ENCODE measurements at regions not wholly inside any gene's neighbourhood (a gene's known extent, or its start where the extent isn't known, plus 50 kb on each side); places are given as distances from the start of the nearest gene placed in this dataset.
"Not testable (repeated sequence)": the region's sequence is repeated elsewhere in the genome, so short reads cannot be mapped to it uniquely, and the experiment has no call there.

DNA sequence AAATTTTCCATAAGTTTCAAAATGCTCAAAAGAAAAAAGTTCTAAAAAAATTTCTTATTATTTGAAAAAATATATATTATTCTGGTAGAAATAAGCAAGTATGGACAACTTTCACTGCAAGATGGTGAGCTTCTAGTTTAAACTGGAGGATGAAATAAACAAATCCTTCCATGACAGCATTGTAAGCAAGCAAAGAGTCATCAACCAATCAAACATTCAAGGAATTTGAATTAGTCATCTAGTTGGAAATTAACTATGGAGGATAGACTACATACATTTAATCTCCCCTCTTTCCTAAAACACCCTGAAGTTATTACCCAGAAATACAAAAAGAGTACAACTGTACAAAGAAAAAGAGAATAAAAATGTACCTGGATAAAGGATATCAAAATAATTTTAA is 51.0 kb upstream of the IRX5 start:
- no peak for DNase-seq (ENCODE audit: low read depth)

DNA sequence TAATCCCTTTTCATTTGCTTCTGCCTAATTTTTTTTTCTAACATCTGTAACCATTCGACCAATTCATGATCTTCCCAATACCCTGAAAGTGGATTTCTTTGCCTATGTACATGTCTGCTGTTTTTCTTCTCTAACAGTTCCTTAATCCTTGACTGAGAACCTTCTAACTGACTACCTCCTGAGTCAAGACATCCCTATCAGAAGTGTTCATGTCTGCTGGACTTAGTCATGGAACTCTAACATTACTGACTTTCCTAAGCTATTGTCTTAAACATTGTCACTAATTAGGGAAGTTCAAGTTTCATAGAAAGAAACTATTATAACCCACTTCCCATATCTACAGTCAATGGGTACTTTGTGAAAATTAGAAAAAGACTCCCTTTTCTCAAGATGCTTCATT is 52.4 kb upstream of the IRX5 start:
- no peak for DNase-seq (ENCODE audit: low read depth)

DNA sequence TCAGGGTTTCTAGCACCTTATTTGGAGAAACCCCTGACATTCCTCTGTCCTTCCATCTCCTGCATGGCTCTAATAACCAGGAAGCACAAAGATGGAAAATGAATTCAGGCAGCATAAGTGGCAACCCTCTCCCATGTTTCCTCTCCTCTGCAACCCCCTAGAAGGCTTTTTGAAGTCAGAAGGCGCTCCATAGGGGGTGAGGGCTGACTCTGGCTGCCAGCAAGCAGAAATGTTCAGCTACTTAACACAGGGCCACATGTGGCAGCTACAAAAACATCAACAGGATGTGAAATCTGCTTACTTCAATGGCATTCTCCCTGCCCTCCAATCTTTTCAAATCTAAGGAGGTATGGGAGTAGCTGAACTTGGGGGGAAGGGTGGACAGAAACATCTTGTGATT is 55.2 kb upstream of the IRX5 start:
- no peak for DNase-seq (ENCODE audit: low read depth)

DNA sequence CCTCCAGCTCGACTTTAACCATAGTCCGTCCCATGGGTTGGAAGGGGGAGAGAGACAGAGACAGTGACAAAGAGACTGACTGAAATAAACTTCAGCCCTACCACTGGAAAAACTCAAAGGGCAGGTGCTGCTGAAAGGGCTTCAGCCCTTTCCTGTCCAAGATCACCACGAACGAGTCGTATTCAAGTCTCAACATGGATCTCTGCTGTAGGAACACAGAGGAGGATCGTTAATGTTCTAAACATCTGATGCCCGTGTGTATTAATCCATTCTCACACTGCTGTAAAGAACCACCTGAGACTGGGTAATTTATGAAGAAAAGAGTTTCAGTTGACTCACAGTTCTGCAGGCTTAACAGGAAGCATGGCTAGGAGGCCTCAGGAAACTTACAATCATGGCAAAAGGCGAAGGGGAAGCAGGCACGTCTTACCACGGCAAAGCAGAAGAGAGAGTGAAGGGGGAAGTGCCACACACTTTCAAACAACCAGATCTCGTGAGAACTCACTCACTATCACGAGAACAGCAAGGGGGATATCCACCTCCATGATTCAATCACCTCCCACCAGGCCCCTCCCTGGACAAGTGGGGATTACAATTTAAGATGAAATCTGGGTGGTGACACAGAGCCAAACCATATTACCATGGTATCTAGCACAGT is 56.8 kb upstream of the IRX5 start:
- DNase-seq (ENCODE audit: low read depth): not testable (repeated sequence)

DNA sequence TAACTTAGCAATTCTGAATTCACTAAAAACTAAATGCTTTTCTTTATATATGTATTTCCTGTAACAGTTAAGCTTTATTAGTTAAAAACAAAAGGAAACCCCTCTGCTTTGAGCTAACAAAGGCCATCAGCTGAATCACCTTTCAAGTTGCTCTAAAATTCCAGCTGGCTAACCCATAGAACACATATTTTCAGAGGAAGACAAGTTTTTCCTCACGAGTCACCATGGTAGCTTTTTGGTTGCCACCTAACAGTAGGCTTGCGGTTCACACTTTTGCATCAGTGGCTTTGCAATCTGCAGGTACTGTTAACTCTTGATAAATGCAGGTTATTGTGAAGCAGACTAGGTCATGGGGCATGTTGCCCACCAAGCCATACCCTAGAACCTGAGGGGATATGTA is 57.6 kb upstream of the IRX5 start:
- DNase-seq (ENCODE audit: low read depth): no peak

DNA sequence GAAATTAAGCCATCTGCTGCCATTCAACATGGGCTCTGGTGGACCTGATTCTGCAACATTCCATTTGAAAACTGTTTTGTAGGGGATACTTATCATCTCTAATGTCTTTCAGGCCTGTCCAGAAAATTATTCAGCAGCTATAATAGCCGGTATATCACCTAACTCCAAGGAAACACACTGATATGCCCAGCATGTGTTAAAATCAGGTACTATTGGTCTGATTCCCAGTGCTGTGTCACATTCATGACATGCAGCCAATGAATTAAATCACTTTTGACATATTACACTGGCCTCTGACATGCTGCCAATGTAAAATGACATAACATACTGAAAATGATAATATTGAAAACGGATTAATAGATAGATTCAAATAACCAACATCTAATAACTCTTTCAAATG is 60.5 kb upstream of the IRX5 start:
- DNase-seq (ENCODE audit: low read depth): no peak

DNA sequence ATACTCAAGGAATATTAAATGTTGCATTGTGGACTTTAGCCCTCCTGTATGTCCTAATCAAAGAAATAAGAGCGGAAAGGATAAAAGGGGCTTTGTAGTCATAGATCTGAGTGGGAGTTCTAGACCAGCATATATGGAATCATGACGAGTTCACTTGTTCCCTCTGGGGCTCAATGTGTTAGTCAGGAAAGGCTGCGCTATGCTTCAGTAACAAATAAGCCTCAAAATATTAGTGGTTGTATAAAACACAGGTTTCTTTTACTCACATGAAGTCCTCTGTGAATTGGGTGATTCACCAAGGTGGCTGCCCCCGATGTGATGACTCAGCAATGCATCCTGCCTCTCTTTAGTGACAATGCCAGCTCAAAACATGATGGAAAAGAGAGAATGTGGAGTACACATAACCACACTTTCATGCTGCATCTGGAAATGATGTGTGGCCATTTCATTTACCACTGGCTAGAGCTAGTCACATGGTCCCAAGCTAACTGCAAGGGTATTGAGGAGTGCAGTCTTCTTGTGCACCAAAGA is 63.3 kb upstream of the IRX5 start:
- DNase-seq (ENCODE audit: low read depth): no peak

DNA sequence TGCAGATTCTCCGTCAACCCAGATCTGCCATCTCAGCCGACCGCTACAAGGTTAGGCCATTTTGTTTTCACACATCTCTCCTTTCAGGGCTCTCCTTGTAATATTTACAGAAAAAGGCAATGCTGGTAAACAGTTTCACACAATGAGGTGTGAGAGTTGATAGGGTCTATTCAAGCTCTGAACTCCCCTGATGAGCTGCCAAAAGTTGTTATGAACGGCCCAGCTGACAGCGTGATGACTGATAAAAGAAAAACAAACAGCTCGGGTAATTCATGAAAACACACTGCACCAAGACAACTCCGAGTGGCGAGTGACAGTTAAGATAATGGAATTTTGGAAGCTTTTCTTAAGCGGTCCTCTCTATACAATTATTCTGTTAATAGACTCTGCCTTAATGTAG is 68.1 kb upstream of the IRX5 start:
- no peak for DNase-seq (ENCODE audit: low read depth)

DNA sequence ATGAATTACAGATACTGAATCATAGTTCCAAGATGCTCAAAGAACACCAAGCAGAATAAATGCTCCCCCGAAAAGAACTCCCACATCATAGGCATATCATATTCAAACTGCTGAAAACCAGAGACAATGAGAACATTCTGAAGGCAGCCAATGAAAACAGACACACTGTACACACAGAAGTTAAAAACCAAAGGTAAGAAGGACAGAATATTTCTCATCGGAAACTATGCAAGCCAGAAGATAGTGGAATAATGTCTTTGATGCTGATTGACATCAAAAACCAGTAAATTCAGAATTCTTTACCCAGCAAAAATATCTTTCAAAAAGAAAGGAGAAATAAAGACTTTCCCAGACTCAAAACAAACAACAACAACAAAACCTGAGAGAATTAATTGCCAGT is 73.8 kb upstream of the IRX5 start:
- no peak for DNase-seq (ENCODE audit: low read depth)

DNA sequence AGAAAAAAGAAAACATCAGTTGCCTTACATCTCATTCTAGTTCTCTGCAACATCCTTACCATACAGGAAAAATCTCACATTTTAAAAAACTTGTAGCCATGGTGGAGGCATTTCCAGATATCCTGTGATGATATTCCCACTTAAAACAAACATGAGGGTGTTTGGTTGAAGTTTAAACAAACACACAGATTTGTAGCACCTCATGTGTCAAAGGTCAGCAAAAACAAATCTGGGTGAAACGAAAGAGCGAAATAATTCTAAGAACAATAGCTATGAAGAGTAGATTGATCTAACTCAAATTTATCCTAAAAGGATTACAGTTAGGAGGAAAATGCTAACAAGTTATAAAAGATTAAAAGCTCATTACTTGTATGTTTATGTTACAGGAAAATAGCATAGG is 83.1 kb upstream of the IRX5 start:
- no peak for DNase-seq (ENCODE audit: low read depth)

DNA sequence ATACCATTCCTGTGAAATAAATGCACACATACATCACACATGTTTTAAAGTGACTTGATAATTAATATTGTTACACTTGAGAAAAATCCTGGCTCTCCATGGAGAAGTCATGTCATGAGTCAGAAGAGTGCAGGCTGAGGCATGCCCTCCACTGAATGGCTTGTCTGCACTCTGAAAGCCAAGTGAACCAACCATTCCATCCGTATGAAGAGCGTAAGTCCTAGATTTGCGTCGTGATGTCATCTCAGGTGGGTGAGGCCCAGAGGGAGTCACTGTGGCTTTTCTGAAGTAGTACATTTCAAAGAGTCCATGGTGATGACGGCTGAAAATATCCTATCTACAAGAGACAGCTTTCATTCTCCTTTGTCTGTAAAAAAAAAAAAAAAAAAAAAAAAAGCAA is 83.5 kb upstream of the IRX5 start:
- DNase-seq (ENCODE audit: low read depth): no peak

DNA sequence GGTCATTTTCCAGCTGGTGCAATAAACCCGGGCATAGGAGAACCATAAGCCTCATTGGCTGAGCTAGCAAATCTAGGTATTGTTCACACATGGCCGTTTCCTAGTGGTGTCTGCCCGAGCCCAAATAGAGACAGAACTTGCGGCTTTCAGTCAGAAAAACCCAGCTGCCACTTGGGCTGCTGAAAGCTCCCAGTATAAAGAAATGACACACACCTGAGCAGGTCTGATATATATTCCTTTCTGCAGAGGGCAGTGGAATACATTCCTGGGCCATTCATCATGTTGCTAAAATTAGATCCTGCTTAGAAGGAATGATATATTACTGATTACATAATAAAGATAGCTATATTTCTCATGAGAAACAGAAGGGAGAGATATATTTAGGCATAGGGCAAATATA is 83.9 kb upstream of the IRX5 start:
- DNase-seq (ENCODE audit: low read depth): no peak

DNA sequence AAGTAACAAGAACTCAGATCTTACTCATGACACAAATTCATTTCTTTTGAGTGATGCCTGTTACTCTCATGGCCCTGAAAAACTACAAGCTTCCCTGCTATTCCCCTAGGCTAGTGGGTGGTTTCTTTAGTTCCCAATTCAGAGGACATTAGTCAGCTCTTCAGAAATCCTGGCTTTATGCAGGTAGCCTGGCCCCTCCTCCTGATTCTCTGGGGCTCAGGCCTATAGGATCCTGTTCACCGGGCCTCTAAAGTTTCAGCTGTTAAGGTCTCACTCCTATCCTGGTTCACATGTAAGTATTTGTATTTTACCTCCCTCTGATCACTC is 87.3 kb upstream of the IRX5 start:
- DNase-seq (ENCODE audit: low read depth): no peak

DNA sequence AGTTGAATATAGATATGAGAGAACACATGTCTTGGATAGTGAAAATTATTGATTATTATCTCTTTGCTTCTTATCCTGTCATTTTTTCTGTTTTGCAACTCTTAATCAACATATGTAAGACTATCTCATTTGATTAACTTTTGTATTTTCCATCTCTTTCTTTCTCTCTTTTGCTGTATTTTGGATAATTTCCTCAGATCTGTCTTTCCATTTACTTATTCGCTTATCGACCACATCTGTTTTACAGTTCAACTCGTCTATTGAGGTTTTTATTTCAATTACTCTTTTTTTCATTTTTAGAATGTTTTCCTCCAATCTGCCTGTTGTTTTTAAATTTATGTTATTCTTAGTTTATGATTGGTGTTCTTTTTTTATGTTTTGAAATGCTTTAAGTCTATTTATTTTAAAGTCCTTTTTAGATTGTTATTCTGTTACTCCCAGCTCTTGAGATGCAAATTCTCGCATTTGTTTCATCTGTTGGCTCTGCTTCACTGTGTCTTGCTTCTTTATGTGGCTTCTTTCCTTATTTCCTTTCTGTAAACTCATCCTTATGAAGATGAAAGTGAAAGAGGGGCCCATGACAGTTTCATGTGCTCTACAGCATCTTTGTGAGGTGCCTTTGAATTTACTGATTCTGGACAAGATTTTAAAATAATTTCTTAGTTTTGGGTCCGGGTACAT is 87.8 kb upstream of the IRX5 start:
- no peak for DNase-seq (ENCODE audit: low read depth)

DNA sequence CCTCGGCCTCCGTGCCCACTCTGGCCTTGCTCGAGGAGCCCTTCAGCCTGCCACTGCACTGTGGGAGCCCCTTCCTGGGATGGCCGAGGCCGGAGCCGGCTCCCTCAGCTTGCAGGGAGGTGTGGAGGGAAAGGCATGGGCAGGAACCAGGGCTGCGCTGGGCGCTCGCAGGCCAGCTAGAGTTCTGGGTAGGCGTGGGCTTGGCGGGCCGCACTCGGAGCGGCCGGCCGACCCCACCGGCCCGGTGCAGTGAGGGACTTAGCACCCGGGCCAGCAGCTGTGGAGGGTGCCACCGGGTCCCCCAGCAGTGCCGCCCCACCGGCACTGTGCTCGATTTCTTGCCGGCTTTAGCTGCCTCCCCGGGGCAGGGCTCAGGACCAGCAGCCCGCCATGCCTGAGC is 101.0 kb upstream of the IRX5 start:
- no peak for DNase-seq (ENCODE audit: low read depth)

DNA sequence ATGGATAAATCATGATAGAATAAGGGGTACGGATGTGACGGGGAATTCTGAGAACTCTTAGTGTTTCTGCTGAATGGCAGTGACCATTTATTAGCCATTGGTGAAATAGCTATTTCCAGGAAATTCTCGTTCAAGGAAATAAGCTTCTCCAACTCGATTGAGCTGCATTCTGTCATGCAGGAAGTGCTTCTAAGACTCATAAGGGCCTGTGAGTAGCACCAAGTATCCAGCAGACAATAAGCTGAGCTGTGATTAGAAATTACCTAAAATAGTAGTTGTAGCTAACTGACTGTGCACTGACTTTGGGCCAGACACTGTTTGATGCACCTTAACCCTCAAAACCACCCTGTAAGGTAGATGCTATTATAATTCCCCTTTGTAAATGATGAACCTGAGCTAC is 107.8 kb upstream of the IRX5 start:
- DNase-seq (ENCODE audit: low read depth): no peak

DNA sequence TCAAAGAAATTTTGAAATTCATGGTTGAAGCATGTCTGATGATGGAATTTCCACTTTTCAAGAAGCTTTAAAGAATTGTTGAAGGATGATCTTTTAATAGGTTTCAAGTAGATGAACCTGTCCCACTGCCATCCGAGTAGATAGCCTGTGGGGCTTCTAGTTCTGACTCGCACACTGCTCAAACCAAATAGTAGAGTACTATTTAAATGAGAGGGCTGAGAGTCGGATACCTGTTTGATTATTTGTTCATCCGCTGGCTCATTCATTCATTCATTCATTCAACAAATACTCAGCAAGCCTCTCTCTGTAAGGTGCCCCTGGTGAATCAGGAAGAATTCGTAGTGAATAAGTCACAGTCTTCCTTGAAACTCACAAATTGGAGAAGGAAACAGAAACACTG is 108.2 kb upstream of the IRX5 start:
- DNase-seq (ENCODE audit: low read depth): no peak

DNA sequence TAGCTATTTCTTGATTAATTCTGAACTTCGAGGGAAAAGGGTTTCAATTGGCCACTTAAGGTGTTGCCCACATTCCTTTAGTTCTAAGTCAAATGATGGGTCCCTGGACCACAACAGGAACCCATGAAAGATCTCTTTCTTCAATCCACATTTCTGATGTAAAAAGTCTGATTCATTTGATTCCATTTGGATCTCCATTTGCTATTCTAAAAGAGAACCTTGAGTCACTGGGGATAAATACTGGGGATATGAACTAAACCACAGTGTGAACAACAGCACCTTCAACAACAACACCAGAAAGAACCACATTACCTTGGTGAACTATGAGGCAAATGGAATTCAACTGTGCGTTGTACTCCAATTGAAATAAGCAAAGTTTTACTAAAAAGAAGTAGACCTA is 108.9 kb upstream of the IRX5 start:
- DNase-seq (ENCODE audit: low read depth): no peak

DNA sequence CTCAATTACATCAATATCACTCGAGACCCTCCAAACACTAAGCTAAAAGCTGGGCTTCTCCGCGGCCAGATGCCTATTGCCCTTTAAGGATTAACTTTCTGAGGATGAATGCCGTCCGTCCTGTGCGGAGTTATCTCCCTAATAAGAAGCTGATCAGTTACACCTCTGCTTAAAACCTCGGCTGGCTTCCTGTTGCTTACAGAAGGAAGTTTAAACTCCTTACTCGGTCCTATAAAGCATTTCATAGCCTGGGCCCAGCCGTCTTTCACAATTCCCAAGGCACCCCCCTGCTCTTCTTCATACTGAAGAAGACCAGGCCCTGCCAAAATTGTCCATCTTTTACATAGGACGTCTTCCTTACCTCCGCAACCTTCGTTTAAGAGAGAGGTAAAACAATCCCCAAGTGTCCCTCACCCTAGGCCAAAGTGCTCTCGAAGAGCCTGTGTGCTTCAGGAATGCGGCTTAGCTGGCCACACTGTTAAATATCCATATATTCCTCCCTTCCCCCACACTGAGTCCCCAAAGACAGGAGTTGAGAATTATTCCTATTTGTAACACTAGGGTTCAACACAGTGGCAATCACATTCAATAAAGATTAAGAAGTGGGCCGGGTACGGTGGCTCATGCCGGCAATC is 112.6 kb upstream of the IRX5 start:
- DNase-seq (ENCODE audit: low read depth): no peak

DNA sequence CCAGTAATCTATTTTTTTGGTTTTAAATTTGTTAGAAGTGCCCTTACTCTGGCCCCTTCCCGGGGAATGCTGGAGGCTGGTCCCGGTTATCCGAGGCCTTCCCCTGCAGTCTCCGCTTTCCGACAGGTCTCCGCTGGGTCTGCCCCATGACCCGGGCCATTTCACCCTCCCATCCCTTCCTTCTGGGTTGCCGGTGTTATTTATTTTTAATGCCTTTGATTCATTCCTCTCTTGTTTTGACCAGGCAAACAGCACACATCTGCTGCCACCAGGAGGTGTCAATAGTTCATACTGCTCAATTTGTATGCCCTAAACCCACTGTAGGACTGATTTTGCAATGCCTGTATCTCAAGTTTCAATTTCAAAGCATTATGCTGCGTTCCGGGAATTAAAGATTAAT is 113.2 kb upstream of the IRX5 start:
- DNase-seq (ENCODE audit: low read depth): no peak

DNA sequence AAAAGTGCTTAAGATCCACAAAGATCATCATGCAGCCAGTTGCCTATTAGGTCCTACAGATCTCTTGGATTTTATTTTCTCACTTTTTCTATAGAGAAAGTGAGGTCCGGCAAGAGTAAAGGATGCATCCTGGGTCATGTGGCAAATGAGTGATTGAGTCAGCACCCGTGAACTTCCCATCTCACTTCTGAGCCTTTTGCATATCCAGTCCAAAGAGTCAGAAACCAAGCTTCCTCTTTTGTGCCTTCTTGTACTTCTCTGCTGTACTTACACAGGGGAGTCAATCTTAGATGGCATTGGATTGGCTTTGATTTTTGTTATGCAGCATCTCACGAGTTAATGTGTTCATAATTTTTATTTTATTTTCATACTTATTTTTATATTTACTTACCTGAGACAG is 114.2 kb upstream of the IRX5 start:
- no peak for DNase-seq (ENCODE audit: low read depth)

DNA sequence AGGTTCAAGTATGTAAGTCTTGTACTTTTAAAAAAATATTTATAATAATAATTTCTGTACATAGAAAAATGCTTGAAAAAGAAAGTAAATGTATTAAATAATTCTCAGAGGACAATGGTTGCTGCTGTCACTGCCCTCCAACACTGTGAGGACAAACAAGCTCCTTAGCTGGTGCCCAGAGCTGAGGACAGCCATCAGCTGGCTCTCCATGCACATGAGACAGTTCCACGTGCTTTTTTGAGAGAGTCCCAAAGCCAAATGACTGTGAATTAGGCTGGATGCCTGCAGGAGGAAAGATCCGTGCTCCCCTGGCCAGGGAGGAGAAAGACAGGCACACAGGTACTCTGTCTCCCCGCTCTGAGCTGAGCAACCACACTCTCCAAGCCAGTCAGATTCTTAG is 115.5 kb upstream of the IRX5 start:
- no peak for DNase-seq (ENCODE audit: low read depth)

DNA sequence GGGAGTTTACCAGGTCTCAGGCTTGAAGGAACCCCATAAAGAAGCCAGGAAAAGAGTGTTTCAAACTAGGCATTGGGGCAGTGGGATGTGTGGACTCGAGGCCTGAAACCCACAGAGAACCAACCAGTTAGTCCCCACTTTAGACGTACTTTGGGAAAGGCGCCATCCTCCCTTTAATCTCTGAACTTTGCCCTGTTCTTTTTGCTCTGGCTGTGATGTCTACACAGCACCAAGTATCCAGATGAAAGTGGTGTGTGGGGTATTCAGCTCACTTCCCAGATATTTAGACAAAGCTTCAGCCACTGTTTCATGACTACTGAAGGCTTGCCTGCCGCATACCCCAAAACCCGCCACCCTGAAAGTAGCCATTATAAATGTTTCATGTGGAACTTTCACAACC is 116.9 kb upstream of the IRX5 start:
- DNase-seq (ENCODE audit: low read depth): no peak

DNA sequence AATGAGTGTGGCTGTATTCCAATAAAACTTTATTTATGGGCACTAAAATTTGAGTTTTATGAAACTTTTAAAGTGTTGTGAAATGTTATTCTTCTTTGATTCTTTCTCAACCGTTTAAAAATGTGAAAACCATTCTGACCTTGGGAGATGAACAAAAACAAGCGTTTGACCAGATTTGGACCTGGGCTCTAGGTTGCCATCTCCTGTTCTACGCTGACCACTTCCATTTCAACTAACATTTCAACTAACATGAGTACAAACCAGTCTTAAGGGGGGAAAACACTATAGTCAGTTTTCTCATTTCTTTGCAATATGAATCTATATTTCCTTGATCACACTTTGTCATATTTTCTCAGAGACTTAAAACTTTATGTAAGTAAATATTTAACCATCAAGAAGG is 118.4 kb upstream of the IRX5 start:
- no peak for DNase-seq (ENCODE audit: low read depth)
